PFSK-1 (cell line): ENCODE measurements at regions not wholly inside any gene's neighbourhood (a gene's known extent, or its start where the extent isn't known, plus 50 kb on each side); places are given as distances from the start of the nearest gene placed in this dataset.

Source experiments
- FOXP2 ChIP-seq: optimal IDR thresholded peaks from 2 replicates; pipeline ENCODE3; 2011; ENCODE audit warnings: borderline replicate concordance, control low read depth, inconsistent platforms; ENCODE audit not compliant: insufficient read depth; ENCODE audit errors: extremely low read length, extremely low read depth
- POLR2AphosphoS5 ChIP-seq: IDR thresholded peaks from 2 replicates; pipeline ENCODE4 v1.6.1; 2012; ENCODE audit warnings: low read depth, mild to moderate bottlenecking, control low read depth, low read length, moderate library complexity
- REST ChIP-seq, 2 experiments: IDR thresholded peaks; 2 replicates each; pipeline versions ENCODE4 v1.6.1 to v1.8.0; 2011 to 2012; ENCODE audit warnings: low read depth in 2 of 2, low read length in 2 of 2, control low read depth in 1 of 2, inconsistent platforms in 1 of 2, mild to moderate bottlenecking in 1 of 2, moderate library complexity in 1 of 2; ENCODE audit not compliant: insufficient read depth in 1 of 2
- SIN3A ChIP-seq: IDR thresholded peaks from 2 replicates; pipeline ENCODE4 v1.6.1; 2012; ENCODE audit warnings: mild to moderate bottlenecking, low read length, moderate library complexity, borderline replicate concordance; ENCODE audit not compliant: insufficient read depth
- TAF1 ChIP-seq: IDR thresholded peaks from 2 replicates; pipeline ENCODE4 v1.6.1; 2012; ENCODE audit warnings: low read length, control low read depth, borderline replicate concordance; ENCODE audit not compliant: insufficient read depth

GRCh38 chr2:104420953-104421352 is 433.0 kb upstream of the POU3F3 start:
- TF ChIP-seq POLR2AphosphoS5 = no peak
- no peak for TF ChIP-seq TAF1
- no peak for TF ChIP-seq REST (IDR thresholded peaks at IDR 0.05; ENCODE audit: insufficient read depth in 1 of 2, low read depth in 2 of 2, low read length in 2 of 2)
- no peak for TF ChIP-seq SIN3A
- TF ChIP-seq FOXP2 = no peak
